ENCODE measurements at regions not wholly inside any gene's neighbourhood (a gene's known extent, or its start where the extent isn't known, plus 50 kb on each side); places are given as distances from the start of the nearest gene placed in this dataset.
"Not testable (repeated sequence)": the region's sequence is repeated elsewhere in the genome, so short reads cannot be mapped to it uniquely, and the experiment has no call there.

GRCh38 chr5:56632939-56633338 lies 182.4 kb upstream of the MAP3K1 start:
- Histone ChIP-seq H3K4me1 (no peaks in the 10 kb centered on the region), H3K4me3 (no peak overlapping the region), H3K9me3 (no peaks in the 10 kb centered on the region), H3K36me3 (no peaks in the 10 kb centered on the region), H3K27me3 (no peaks in the 10 kb centered on the region), H3K27ac (replicated peaks in 1 of 4) (no peak overlapping the region)
- TF ChIP-seq EP300 (IDR thresholded peaks at IDR 0.05) (no peak), POLR2AphosphoS5 (IDR thresholded peaks at IDR 0.05) (no peak), CTCF (IDR thresholded peaks at IDR 0.05) (no peak), POLR2A (IDR thresholded peaks at IDR 0.05; ENCODE audit: low read depth) (no peak)
- no peak for DNase-seq (ENCODE audit: extremely low spot score)
- 86% methylated on average over 1 of the region's 1 CpG for WGBS
- intact Hi-C loops (cut with DNase I) = no loop called here

- Histone ChIP-seq H3K36me3 (no peaks in the 10 kb centered on the region), H3K27me3 (no peaks in the 10 kb centered on the region), H3K27ac (replicated peaks in 1 of 4) (no peak overlapping the region), H3K9me3 (peaks cover 0 to 4% (median 1%) of the 10 kb centered on the region in 4 donors), H3K4me1 (no peaks in the 10 kb centered on the region), H3K4me3 (no peak overlapping the region)
- no peak for DNase-seq (ENCODE audit: extremely low spot score)
- WGBS = 77% methylated on average over 2 of the region's 2 CpGs
- no peak for TF ChIP-seq EP300 (IDR thresholded peaks at IDR 0.05)
- TF ChIP-seq POLR2A (IDR thresholded peaks at IDR 0.05; ENCODE audit: low read depth) = no peak
- TF ChIP-seq CTCF (IDR thresholded peaks at IDR 0.05) = no peak
- TF ChIP-seq POLR2AphosphoS5 (IDR thresholded peaks at IDR 0.05) = no peak
- intact Hi-C loops (cut with DNase I) = no loop called here
These were observed 183.2 kb upstream of the MAP3K1 start for GRCh38 chr5:56632199-56632598.

GRCh38 chr5:56631719-56632118 lies 183.6 kb upstream of the MAP3K1 start:
- TF ChIP-seq POLR2AphosphoS5 (IDR thresholded peaks at IDR 0.05) (no peak), EP300 (IDR thresholded peaks at IDR 0.05) (no peak), POLR2A (IDR thresholded peaks at IDR 0.05; ENCODE audit: low read depth) (no peak), CTCF (IDR thresholded peaks at IDR 0.05) (no peak)
- Histone ChIP-seq H3K36me3 (no peaks in the 10 kb centered on the region), H3K27ac (replicated peaks in 1 of 4) (no peak overlapping the region), H3K9me3 (peaks cover 0 to 4% (median 2%) of the 10 kb centered on the region in 4 donors), H3K4me1 (no peaks in the 10 kb centered on the region), H3K4me3 (no peak overlapping the region), H3K27me3 (no peaks in the 10 kb centered on the region)
- DNase-seq (ENCODE audit: extremely low spot score) = no peak
- 81% methylated on average over 2 of the region's 2 CpGs for WGBS
- intact Hi-C loops (cut with DNase I) = no loop called here

GRCh38 chr5:56628616-56629015 lies 186.7 kb upstream of the MAP3K1 start:
- H3K27ac ChIP-seq (replicated peaks in 1 of 4); DNase-seq (ENCODE audit: extremely low spot score); intact Hi-C loops (cut with DNase I); H3K27me3 ChIP-seq; H3K36me3 ChIP-seq; H3K4me3 ChIP-seq; H3K9me3 ChIP-seq; H3K4me1 ChIP-seq: not testable (repeated sequence)
- 90% methylated on average over 4 of the region's 4 CpGs for WGBS

GRCh38 chr5:56625541-56625940 lies 189.8 kb upstream of the MAP3K1 start:
- no peak for TF ChIP-seq EP300 (IDR thresholded peaks at IDR 0.05)
- TF ChIP-seq CTCF (IDR thresholded peaks at IDR 0.05) = no peak
- TF ChIP-seq POLR2A (IDR thresholded peaks at IDR 0.05; ENCODE audit: low read depth) = no peak
- TF ChIP-seq POLR2AphosphoS5 (IDR thresholded peaks at IDR 0.05) = no peak
- Histone ChIP-seq H3K27me3 (no peaks in the 10 kb centered on the region), H3K4me1 (no peaks in the 10 kb centered on the region), H3K36me3 (no peaks in the 10 kb centered on the region), H3K9me3 (peaks cover 0 to 4% (median 2%) of the 10 kb centered on the region in 4 donors), H3K27ac (replicated peaks in 1 of 4) (no peak overlapping the region), H3K4me3 (no peak overlapping the region)
- intact Hi-C loops (cut with DNase I) = no loop called here
- 86% methylated on average over 2 of the region's 2 CpGs for WGBS
- no peak for DNase-seq (ENCODE audit: extremely low spot score)
